Thyroid gland (tissue), 4 donors: ENCODE measurements at regions not wholly inside any gene's neighbourhood (a gene's known extent, or its start where the extent isn't known, plus 50 kb on each side); places are given as distances from the start of the nearest gene placed in this dataset.

Source experiments
- POLR2A ChIP-seq, 2 donors: fragments of 450-650 bp; IDR thresholded peaks; one replicate each; pipeline ENCODE4 v1.6.1; 2017; ENCODE audit warnings: antibody characterized with exemption in 2 of 2, mild to moderate bottlenecking in 2 of 2, moderate library complexity in 1 of 2
- TF ChIP-seq, protein P1 (sequence below), 6 experiments: fragments of 200-600 bp in 3 of 6; fragments of 450-650 bp in 3 of 6; sonication (generic) in 3 of 6; IDR thresholded peaks; one replicate each; pipeline ENCODE4 v1.5.1; 2016 to 2019; ENCODE audit warnings: antibody characterized with exemption in 6 of 6, mild to moderate bottlenecking in 2 of 6, inconsistent platforms in 1 of 6, moderate library complexity in 1 of 6

DNA sequence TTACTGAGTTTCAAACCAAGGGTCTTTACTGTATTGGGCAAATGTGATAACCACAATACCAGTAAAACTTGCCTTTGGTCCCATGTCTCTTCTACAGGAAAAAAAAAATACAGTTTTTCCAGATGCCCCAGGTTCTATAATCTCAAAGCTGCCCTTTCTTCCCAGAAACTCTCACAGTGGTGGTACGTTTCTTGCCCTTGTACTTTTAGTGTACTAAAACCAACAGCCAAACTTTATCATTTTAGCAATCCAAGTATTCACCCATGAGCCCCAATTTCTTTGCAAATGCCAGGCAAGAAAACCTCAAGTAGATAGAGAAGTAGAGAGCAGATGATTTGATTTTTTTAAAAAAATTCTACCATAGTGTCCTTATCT is 157.8 kb downstream of the OR2B2 start:
- TF ChIP-seq, protein P1, sequence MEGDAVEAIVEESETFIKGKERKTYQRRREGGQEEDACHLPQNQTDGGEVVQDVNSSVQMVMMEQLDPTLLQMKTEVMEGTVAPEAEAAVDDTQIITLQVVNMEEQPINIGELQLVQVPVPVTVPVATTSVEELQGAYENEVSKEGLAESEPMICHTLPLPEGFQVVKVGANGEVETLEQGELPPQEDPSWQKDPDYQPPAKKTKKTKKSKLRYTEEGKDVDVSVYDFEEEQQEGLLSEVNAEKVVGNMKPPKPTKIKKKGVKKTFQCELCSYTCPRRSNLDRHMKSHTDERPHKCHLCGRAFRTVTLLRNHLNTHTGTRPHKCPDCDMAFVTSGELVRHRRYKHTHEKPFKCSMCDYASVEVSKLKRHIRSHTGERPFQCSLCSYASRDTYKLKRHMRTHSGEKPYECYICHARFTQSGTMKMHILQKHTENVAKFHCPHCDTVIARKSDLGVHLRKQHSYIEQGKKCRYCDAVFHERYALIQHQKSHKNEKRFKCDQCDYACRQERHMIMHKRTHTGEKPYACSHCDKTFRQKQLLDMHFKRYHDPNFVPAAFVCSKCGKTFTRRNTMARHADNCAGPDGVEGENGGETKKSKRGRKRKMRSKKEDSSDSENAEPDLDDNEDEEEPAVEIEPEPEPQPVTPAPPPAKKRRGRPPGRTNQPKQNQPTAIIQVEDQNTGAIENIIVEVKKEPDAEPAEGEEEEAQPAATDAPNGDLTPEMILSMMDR (IDR thresholded peaks at IDR 0.05), result no peak
- no peak for TF ChIP-seq POLR2A (IDR thresholded peaks at IDR 0.05)
